ENCODE measurements at regions not wholly inside any gene's neighbourhood (a gene's known extent, or its start where the extent isn't known, plus 50 kb on each side); places are given as distances from the start of the nearest gene placed in this dataset.

- TF ChIP-seq POLR2AphosphoS5 (IDR thresholded peaks at IDR 0.05) = no peak
- no peak for TF ChIP-seq CTCF (IDR thresholded peaks at IDR 0.05 in 8 of 11, conservative IDR thresholded peaks at IDR 0.05 in 3 of 11)
- TF ChIP-seq POLR2A (IDR thresholded peaks at IDR 0.05) = no peak
- Histone ChIP-seq H3K4me3 (no peak overlapping the region), H3K27me3 (replicated peaks in 1 of 7) (no peaks in the 10 kb centered on the region), H3K36me3 (peaks cover 0 to 76% (median 34%) of the 10 kb centered on the region in 6 donors), H3K27ac (no peak overlapping the region), H3K9me3 (no peaks in the 10 kb centered on the region), H3K4me1 (peaks cover 0 to 7% (median 0%) of the 10 kb centered on the region in 6 donors)
- WGBS, 5 donors = 76 to 87% (median 81%) methylated on average over 2 of the region's 2 CpGs
- intact Hi-C loops (cut with DNase I; ENCODE audit: low total_unique reads) = no loop called here
- DNase-seq = no peak
These were observed 67.2 kb downstream of the BLTP1 start for GRCh38 chr4:122219356-122219755.

GRCh38 chr4:122221322-122221721 lies 69.2 kb downstream of the BLTP1 start:
- TF ChIP-seq POLR2A (IDR thresholded peaks at IDR 0.05) (no peak), CTCF (IDR thresholded peaks at IDR 0.05 in 8 of 11, conservative IDR thresholded peaks at IDR 0.05 in 3 of 11) (no peak), POLR2AphosphoS5 (IDR thresholded peaks at IDR 0.05) (no peak)
- 41 to 48% (median 42%) methylated on average over 3 of the region's 3 CpGs for WGBS, 5 donors
- Histone ChIP-seq H3K4me3 (no peak overlapping the region), H3K27ac (no peak overlapping the region), H3K36me3 (peaks cover 0 to 76% (median 39%) of the 10 kb centered on the region in 6 donors), H3K9me3 (no peaks in the 10 kb centered on the region), H3K27me3 (replicated peaks in 1 of 7) (no peaks in the 10 kb centered on the region), H3K4me1 (peaks cover 0 to 7% (median 0%) of the 10 kb centered on the region in 6 donors)
- intact Hi-C loops (cut with DNase I; ENCODE audit: low total_unique reads) = no loop called here
- no peak for DNase-seq

GRCh38 chr4:122224348-122224747 lies 72.2 kb downstream of the BLTP1 start:
- TF ChIP-seq POLR2AphosphoS5 (IDR thresholded peaks at IDR 0.05) = no peak
- TF ChIP-seq CTCF (IDR thresholded peaks at IDR 0.05 in 8 of 11, conservative IDR thresholded peaks at IDR 0.05 in 3 of 11) = peak in 2 of 11 experiments; percentile 13
- intact Hi-C loops (cut with DNase I; ENCODE audit: low total_unique reads) = no loop called here
- Histone ChIP-seq H3K4me3 (no peak overlapping the region), H3K27ac (no peak overlapping the region), H3K4me1 (peaks cover 0 to 7% (median 0%) of the 10 kb centered on the region in 6 donors), H3K9me3 (no peaks in the 10 kb centered on the region), H3K36me3 (peaks cover 0 to 97% (median 44%) of the 10 kb centered on the region in 6 donors), H3K27me3 (replicated peaks in 1 of 7) (no peaks in the 10 kb centered on the region)
- 75 to 88% (median 79%) methylated on average over 4 of the region's 4 CpGs for WGBS, 5 donors
- no peak for DNase-seq

- DNase-seq = no peak
- 81 to 98% (median 90%) methylated on average over 2 of the region's 2 CpGs for WGBS, 5 donors
- Histone ChIP-seq H3K27ac (no peak overlapping the region), H3K4me3 (no peak overlapping the region), H3K9me3 (no peaks in the 10 kb centered on the region), H3K4me1 (no peaks in the 10 kb centered on the region), H3K27me3 (replicated peaks in 1 of 7) (no peaks in the 10 kb centered on the region), H3K36me3 (peaks cover 0 to 99% (median 46%) of the 10 kb centered on the region in 6 donors)
- TF ChIP-seq POLR2AphosphoS5 (IDR thresholded peaks at IDR 0.05) = no peak
- no peak for TF ChIP-seq POLR2A (IDR thresholded peaks at IDR 0.05)
- TF ChIP-seq CTCF (IDR thresholded peaks at IDR 0.05 in 8 of 11, conservative IDR thresholded peaks at IDR 0.05 in 3 of 11) = no peak
- intact Hi-C loops (cut with DNase I; ENCODE audit: low total_unique reads) = no loop called here
These were observed 75.1 kb downstream of the BLTP1 start for GRCh38 chr4:122227202-122227601.

Data from spleen (tissue), 11 donors.